AG04450 (cell line): ENCODE measurements at regions not wholly inside any gene's neighbourhood (a gene's known extent, or its start where the extent isn't known, plus 50 kb on each side); places are given as distances from the start of the nearest gene placed in this dataset.

Source experiments
- CTCF ChIA-PET: fragments of 300-600, 350-600 bp; formaldehyde crosslinking; extraction: SDS; loops from one replicate; lab custom pipeline; 2022; ENCODE audit warnings: antibody characterized with exemption, inconsistent platforms; lab: Charles Lee
- POLR2A ChIA-PET: fragments of 350-600 bp; formaldehyde crosslinking; extraction: SDS; loops from one replicate; lab custom pipeline; 2021; ENCODE audit warnings: antibody characterized with exemption, inconsistent platforms; lab: Yijun Ruan, JAX
- DNase-seq: peaks from one replicate; pipeline ENCODE4 v3.0.0-alpha.2; 2011; ENCODE audit warnings: low read depth, low spot score
- H3K27ac ChIP-seq: one replicate; pipeline ENCODE4 v1.5.1; 2012; ENCODE audit warnings: low read depth, low read length, control low read depth
- H3K27me3 ChIP-seq: one replicate; pipeline ENCODE4 v1.6.0; 2012; ENCODE audit warnings: low read length; ENCODE audit not compliant: control insufficient read depth, insufficient read depth
- H3K4me3 ChIP-seq: 2 replicates; pipeline ENCODE4 v1.5.1; 2011; ENCODE audit warnings: mild to moderate bottlenecking, low read depth, low read length, control low read depth
- H3K9me3 ChIP-seq: 2 replicates; pipeline ENCODE4 v1.5.1; 2012; ENCODE audit warnings: low read length; ENCODE audit not compliant: control insufficient read depth, insufficient read depth
- TF ChIP-seq, protein P1 (sequence below): IDR thresholded peaks from 2 replicates; pipeline ENCODE4 v1.5.1; 2011; ENCODE audit warnings: low read depth, low read length, control low read depth, inconsistent platforms

DNA sequence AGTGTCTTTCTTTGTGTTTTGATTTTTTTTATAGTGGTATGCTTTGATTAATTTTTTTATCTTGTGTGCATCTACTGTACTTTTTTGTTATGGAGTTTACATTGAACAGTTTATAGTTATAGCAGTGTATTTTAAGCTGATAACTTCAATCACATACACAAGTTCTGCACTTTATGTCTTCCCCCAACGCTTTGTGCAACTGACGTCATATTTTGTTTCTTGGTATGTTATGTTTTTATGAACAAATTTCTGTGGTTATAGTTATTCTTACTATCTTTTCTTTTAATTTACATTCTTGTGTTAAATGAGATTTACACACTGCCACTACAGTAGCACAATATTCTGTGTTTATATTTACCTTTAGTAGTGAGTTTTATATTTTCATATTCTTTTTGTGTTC lies 197.1 kb downstream of the SNAPC1 start:
- ChIA-PET CTCF (no interaction called here), POLR2A (no interaction called here)
- DNase-seq, result no peak
- Histone ChIP-seq H3K4me3 (no peak overlapping the region), H3K27ac (no peak overlapping the region), H3K9me3 (peaks cover 3% of the 10 kb centered on the region; the same call in 1 of the 2 replicates), H3K27me3 (no peaks in the 10 kb centered on the region)
- TF ChIP-seq, protein P1, sequence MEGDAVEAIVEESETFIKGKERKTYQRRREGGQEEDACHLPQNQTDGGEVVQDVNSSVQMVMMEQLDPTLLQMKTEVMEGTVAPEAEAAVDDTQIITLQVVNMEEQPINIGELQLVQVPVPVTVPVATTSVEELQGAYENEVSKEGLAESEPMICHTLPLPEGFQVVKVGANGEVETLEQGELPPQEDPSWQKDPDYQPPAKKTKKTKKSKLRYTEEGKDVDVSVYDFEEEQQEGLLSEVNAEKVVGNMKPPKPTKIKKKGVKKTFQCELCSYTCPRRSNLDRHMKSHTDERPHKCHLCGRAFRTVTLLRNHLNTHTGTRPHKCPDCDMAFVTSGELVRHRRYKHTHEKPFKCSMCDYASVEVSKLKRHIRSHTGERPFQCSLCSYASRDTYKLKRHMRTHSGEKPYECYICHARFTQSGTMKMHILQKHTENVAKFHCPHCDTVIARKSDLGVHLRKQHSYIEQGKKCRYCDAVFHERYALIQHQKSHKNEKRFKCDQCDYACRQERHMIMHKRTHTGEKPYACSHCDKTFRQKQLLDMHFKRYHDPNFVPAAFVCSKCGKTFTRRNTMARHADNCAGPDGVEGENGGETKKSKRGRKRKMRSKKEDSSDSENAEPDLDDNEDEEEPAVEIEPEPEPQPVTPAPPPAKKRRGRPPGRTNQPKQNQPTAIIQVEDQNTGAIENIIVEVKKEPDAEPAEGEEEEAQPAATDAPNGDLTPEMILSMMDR, result no peak

DNA sequence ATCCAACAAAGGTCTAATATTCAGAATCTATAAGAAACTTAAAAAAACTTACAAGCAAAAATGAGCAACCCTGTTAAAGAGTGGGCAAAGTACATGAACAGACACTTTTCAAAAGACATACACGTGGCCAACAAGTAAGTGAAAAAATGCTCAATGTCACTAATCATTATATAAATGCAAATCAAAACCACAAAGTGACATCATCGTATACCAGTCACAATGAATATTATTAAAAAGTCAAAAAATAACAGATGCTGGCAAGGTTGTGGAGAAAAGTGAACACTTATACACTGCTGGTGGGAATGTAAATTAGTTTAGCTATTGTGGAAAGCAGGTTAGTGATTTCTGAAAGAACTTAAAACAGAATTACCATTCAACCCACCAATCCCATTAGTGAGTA lies 199.1 kb downstream of the SNAPC1 start:
- CTCF ChIA-PET, result no interaction called here
- Histone ChIP-seq H3K27me3 (no peaks in the 10 kb centered on the region), H3K9me3 (peaks cover 3% of the 10 kb centered on the region; the same call in 1 of the 2 replicates), H3K4me3 (no peak overlapping the region), H3K27ac (no peak overlapping the region)
- no peak for DNase-seq
- POLR2A ChIA-PET, result no interaction called here
- TF ChIP-seq, protein P1, result no peak

DNA sequence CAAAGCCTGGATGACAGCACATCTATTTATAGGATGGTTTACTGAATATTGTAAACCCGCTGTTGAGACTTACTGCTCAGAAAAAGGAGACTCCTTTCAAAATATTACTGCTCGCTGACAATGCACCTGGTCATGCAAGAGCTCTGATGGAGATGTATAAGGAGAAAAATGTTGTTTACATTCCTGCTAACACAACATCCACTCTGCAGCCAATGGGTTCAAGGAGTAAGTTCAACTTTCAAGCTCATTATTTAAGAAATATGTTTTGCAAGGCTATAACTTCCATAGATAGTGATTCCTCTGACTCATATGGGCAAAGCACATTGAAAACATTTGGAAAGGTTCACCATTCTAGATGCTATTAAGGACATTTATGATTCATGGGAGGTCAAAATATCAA lies 201.7 kb downstream of the SNAPC1 start:
- DNase-seq, result no peak
- H3K27me3 ChIP-seq, result no peaks in the 10 kb centered on the region
- CTCF ChIA-PET, result interaction anchor here (0.9 kb wide), 1 partner anchor 163 kb away, joined by 3 read pairs; no protein-coding TSS in a partner anchor

DNA sequence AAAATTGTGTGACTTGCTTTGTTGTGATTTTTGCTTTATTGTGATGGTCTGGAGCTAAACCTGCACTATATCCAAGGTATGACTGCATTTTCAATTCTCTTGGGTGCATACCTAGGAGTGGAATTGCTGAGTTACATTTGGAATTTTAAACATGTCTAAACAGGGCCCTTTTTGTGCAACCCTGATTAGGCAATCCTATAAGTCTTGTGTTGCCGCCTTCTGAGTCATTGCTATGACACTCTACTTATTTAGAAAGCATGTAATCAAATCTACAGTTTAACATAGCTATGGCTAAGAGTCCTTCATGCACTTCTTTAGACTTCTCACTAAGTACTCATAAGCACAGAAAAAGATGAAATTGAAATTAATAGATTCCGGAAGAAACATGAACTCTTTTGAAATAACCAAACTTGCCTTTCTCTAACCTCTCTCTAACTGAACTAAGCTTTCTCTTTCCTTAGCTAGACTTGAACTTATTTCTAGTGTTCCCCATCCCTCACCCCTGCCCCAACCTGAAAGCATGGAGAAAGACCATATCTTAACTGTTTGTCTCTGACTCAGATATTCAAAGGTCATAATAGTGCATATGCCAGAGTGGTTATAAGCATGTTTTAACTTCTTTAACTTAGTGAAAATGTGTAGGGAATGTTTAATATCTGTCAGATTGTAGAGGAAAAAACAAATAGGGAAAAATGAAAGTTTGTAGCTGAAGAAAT lies 203.0 kb downstream of the SNAPC1 start:
- POLR2A ChIA-PET, result interaction anchor here (0.6 to 2.1 kb wide), 3 partner anchors 9 to 986 kb away, joined by 3 to 10 read pairs (median 9); no protein-coding TSS in a partner anchor
- CTCF ChIA-PET, result interaction anchor here (0.9 kb wide), 1 partner anchor 162 kb away, joined by 5 read pairs; no protein-coding TSS in a partner anchor
- TF ChIP-seq, protein P1, result no peak
- peak; percentile 90 for DNase-seq
- H3K9me3 ChIP-seq, result peaks cover 3% of the 10 kb centered on the region; the same call in 1 of the 2 replicates
- H3K4me3 ChIP-seq, result no peak overlapping the region
- no peaks in the 10 kb centered on the region for H3K27me3 ChIP-seq
- H3K27ac ChIP-seq, result peak overlapping the region; percentile 40

More for the DNA sequence above, 201.7 kb downstream of the SNAPC1 start:
- TF ChIP-seq, protein P1, result no peak
- no peak overlapping the region for H3K4me3 ChIP-seq
- peaks cover 3% of the 10 kb centered on the region; the same call in 1 of the 2 replicates for H3K9me3 ChIP-seq
- H3K27ac ChIP-seq, result no peak overlapping the region
- POLR2A ChIA-PET, result interaction anchor here (2.1 kb wide), 1 partner anchor 10 kb away, joined by 9 read pairs; no protein-coding TSS in a partner anchor

DNA sequence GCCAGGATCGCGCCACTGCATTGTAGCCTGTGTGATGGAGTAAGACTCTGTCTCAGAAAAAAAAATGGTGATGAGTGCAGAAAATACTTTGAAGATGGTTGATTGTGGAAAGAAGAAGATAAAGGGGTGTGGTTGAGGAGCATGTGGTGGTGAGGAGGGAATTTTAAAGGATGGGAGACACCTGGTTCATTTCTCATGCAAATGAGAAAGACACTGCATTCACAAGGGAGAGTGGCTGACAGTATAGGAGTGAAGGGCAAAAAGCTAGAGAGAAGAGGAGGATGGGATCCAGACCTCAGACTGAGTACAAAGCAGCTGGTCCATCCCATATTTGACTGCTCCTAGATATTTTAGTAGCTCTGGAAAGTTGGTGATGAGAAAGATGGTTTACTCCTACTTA lies 206.0 kb downstream of the SNAPC1 start:
- CTCF ChIA-PET, result no interaction called here
- TF ChIP-seq, protein P1, result no peak
- no peak for DNase-seq
- H3K27me3 ChIP-seq, result no peaks in the 10 kb centered on the region
- H3K27ac ChIP-seq, result no peak overlapping the region
- H3K4me3 ChIP-seq, result no peak overlapping the region
- H3K9me3 ChIP-seq, result peaks cover 3% of the 10 kb centered on the region; the same call in 1 of the 2 replicates
- POLR2A ChIA-PET, result no interaction called here
